AG08396 (cell line): ENCODE measurements at regions not wholly inside any gene's neighbourhood (a gene's known extent, or its start where the extent isn't known, plus 50 kb on each side); places are given as distances from the start of the nearest gene placed in this dataset.

Experiments
- DNase-seq: peaks from one replicate; pipeline ENCODE4 v3.0.0; 2012; ENCODE audit warnings: low spot score, mixed read lengths

GRCh38 chr7:80984619-80985018, 65.8 kb upstream of the SEMA3C start:
- no peak for DNase-seq

- no peak for DNase-seq
These were observed 62.6 kb upstream of the SEMA3C start for GRCh38 chr7:80981405-80981804.

- DNase-seq = no peak
These were observed 58.9 kb upstream of the SEMA3C start for GRCh38 chr7:80977751-80978150.

GRCh38 chr7:80974396-80975358, 55.8 kb upstream of the SEMA3C start:
- no peak for DNase-seq

GRCh38 chr7:80971225-80971624, 52.4 kb upstream of the SEMA3C start:
- no peak for DNase-seq
